GM21723 (cell line): ENCODE measurements at regions not wholly inside any gene's neighbourhood (a gene's known extent, or its start where the extent isn't known, plus 50 kb on each side); places are given as distances from the start of the nearest gene placed in this dataset.
"Not testable (repeated sequence)": the region's sequence is repeated elsewhere in the genome, so short reads cannot be mapped to it uniquely, and the experiment has no call there.

Experiments used
- ATAC-seq: cut with Tn5 transposase; IDR thresholded peaks from one replicate; pipeline ENCODE4 v1.9.1; 2021; ENCODE audit warnings: mild to moderate bottlenecking, moderate library complexity; ENCODE audit not compliant: unreplicated experiment

- no peak for ATAC-seq
These were observed 80.5 kb downstream of the ZIC3 start for GRCh38 chrX:137646472-137646871.

DNA sequence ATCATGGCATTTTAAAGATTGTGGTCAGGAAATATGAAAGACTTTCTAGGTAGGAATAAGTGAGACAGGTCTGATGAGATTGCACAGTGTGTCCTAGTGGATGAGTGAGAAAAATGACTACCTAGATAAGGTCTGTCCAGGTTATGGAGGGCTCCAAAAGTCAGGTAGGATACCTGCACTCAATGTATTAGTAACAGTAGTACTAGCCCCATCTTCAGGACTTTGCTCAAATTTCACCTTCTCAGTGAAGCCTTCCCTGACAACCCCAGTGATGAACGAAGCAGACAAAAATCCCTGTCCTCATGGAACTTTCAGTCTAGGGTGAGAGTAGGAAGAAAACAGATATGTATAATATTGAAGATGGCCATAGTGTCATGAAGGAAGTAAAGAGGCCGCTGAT is 85.7 kb downstream of the ZIC3 start:
- no peak for ATAC-seq

GRCh38 chrX:137652086-137652485 is 86.2 kb downstream of the ZIC3 start:
- no peak for ATAC-seq

DNA sequence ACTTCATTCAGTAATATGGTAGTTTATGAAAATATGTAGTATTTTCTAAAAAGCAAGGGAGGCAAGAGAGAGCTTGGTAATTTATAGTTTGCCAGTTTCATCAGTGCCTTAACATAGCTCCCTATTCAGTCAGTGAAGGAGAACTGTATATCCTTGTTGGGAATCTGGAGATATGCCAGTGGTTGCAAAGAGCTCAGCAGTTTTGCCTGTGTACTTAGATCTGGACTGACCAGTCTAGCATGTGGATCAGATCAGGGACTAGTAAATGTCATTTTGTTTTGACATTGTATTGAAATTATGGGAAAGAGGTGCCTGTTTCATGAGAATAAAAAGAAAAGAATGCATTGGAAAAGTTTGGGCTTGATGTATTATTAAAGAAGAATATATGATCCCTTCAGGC is 88.6 kb downstream of the ZIC3 start:
- ATAC-seq: no peak

DNA sequence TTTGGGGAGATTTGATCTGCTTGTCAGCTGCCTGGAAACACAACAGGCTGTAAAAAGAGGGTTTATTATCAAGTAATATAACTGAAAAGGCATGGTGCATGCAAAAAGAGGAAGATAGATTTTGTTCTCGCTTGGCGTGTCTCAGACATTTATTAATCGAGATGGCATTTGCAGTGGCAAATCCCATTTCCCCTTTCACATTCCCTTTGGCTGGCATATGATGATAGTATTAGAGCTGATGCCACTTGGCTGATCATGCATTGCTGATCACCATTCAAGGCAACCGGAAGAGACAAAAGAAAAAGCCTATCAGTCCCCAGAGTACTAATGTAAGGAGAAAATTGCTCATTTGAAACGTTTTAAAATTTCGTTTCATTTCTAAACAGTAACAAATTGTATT is 101.8 kb downstream of the ZIC3 start:
- no peak for ATAC-seq

DNA sequence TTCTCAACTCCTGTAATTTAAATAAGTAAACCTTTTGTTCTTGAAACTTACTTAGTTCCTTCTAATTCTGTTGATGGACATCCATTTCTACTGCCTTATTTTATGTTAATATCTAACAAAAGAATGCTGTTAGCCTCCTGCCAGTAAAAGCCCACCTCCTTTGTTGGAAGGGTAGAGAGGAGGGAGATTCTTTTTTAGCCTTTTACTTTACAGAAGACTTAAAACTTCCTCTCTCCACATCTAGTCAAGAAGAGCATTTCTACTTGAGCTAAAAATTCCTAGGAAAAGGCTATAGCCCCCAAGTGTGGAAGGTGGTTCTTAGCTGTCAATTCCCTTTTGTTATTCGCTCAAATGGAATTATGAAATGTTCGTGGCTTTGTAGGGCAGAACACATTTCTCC is 118.7 kb downstream of the ZIC3 start:
- no peak for ATAC-seq

DNA sequence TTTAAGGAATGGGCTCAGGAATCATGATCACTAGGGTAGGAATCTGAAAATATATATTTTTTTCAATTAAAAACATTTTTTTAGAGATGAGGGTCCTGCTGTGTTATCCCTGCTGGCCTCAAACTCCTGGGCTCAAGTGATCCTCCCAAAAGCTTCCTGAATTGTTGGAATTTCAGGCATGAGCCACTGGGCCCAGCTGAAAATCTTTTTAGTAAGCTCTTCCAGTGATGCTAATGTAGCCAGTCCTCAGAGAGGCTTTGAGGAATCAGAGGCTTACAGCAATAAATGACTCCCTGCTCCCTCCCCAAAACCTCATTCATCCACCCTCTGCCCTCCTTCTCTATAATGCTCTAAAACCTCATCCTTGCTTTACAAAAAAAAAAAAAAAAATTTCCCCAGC is 129.5 kb downstream of the ZIC3 start:
- no peak for ATAC-seq

DNA sequence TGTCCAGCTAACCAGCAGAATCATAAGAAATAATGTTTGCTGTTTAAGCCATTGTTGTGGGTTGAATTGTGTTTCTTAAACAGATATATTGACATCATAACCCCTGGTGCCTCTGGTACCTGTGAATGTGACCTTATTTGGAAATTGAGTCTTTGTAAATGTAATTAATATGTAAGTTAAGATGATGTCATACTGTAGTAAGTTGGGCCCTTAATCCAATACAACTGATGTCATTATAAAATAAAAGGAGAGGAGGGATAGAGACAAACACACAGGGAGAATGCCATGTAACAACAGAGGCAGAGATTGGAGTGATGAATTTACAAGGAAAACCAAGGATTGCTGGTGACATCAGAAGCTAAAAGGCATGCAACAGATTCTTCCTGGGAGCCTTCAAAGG is 141.4 kb downstream of the ZIC3 start:
- ATAC-seq: no peak

- no peak for ATAC-seq
These were observed 176.9 kb downstream of the ZIC3 start for GRCh38 chrX:137742846-137743245.

- ATAC-seq: no peak
These were observed 177.5 kb downstream of the ZIC3 start for GRCh38 chrX:137743414-137743813.

DNA sequence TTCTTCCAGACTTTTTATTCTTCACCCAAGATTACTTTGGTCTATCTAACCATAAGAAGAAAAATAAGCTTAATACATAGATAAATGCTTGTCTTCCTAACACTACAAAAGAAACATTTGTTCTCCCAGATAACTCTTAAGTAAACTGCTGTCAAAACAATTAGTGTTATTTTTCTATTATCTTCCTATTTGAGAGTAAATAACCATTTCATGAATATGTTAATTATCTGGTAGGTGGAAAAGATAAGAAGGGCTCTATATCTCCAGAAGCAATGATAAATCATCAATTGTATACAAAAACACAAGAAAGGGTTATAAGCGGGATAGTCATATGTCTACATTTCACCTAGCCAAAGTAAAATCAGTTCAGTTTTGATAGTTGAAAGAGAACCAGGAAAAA is 180.4 kb downstream of the ZIC3 start:
- ATAC-seq: no peak

DNA sequence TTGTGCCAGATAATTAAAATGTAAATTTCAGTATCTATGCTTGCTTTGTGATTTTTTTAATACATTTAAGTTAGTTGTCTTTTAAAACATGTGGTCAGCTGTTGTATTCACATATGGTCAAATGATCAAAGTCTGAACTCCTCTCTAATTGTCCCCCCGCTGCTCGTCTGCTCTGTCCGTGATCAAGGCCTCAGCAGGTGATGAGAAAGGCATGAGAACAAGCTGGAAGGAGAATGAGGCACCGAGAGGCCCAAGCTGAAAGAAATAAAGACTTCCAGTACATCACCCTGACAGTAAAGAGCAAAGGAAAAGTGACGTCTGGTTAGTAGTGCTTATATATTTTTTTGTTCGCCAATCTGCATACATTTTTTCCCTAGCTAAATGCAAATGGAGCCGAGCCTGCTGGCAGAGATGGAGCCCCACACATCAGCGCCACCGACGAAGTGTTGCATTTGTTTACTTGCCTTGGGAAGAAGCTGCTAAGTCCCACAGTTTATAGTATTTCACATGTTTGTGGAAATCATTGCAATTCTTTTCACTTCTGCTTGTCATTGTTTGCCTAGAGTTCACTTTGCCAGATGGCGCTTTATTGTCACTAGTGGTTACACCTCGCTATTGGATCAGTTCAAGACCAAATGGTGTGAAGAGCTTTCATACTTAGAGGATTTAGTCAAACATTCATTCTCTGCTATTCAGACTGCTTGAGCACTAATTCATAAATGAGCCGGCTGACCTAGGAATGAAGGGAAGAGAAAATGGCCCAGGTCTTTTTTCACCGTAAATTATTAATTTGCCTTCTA is 181.5 kb downstream of the ZIC3 start:
- no peak for ATAC-seq

DNA sequence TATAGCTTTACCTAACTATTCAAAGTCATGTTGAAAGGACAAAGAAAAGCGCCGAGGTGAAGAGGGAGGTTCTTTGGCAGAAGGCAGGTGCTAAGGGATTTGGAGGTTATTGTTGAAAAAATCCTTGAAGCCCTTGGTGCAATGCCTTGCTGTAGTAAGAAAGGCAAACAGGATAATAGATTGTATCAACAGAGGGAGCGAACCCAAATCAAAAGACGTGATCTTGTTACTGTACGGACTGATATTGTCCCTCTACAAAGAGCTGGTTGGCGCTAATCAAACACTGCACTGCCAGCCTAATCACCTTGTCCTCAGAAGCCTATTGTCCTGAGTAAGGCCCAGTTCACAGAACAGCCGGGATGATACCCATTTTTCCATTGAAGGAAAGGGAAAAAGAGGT is 182.9 kb downstream of the ZIC3 start:
- no peak for ATAC-seq

GRCh38 chrX:137749246-137749645 is 183.3 kb downstream of the ZIC3 start:
- no peak for ATAC-seq

- ATAC-seq: no peak
These were observed 205.6 kb downstream of the ZIC3 start for GRCh38 chrX:137771537-137771936.

DNA sequence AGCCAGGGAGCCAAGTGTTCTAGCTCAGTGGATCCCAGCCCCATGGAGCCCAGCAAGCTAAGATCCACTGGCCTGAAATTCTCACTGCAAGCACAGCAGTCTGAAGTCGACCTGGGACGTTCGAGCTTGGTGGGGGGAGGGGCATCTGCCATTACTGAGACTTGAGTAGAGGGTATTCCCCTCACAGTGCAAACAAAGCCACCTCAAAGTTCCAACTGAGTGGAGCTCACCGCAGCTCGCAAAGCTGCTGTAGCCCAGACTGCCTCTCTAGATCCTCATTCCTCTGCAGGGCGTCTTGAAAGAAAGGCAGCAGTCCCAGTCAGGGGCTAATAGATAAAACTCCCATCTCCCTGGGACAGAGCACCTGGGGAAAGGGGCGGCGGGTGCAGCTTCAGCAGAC is 226.3 kb downstream of the ZIC3 start:
- no peak for ATAC-seq

GRCh38 chrX:137797926-137798325 is 232.0 kb downstream of the ZIC3 start:
- not testable (repeated sequence) for ATAC-seq

- no peak for ATAC-seq
These were observed 257.3 kb downstream of the ZIC3 start for GRCh38 chrX:137823257-137823656.

GRCh38 chrX:137847376-137847775 is 281.4 kb downstream of the ZIC3 start:
- ATAC-seq: no peak

DNA sequence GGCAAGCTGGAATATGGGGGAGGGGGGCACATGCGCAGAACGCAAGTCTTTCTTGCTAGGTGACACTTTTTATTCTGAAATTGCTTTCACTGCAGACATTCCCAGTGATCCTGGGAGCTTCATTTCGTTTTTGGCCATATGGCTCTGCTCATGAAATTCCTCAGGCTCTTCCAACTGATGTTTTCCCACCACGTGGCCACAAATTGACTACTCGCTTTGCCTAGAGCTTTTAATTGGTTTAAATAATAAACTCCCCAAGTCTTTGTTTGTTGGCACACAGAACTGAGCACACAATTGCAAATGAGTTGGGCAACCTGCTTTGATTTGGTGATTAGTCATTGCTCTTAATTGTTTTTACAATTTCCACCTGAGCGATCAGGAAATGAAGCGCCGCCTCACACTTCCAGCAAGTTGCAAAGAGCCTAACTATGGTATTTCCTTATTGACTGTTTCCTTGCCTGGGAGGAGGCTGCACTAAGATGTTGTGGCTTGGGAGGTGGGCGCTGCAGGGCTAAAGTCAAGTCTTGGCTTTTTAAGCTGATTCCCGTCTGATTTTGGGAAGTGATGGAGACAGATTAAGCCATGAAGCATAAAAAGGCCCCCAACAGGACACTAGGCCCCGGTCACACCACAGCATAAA is 282.5 kb downstream of the ZIC3 start:
- no peak for ATAC-seq

- no peak for ATAC-seq
These were observed 286.6 kb downstream of the ZIC3 start for GRCh38 chrX:137852502-137852901.

DNA sequence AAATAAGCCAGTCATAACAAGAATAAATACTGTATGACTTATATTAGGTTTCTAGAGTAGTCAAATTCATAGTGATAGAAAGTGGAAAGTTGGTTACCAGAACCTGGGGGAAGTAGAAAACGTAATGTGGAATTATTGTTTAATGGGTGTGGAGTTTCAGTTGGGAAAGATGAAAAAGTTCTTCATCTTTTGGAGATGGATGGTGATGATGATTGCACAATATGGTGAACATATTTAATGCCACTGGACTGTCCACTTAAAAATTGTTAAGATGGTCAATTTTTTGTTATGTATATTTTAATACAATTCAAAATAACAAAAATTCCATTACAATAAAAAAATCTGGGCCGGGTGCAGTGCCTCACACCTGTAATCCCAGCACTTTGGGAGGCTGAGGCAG is 289.6 kb downstream of the ZIC3 start:
- ATAC-seq: no peak

DNA sequence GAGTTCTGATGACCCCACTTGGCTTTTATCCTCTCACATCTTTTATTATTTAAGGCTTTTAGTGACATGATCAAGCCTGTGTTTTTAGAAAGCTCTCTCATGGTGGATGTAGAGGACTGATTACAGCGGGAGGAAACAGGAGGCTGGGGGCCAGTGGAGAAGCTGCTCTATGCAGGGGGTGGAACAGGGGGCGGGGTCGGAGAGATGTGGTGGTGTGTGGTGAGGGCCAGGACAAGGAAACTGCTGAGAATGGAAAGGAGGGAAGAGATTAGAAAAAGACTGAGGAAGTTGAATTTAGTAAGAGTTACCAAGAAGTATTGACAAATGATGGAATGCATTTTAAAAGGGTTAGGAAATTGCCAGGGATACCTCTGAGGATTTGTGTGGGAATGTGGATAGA is 292.2 kb downstream of the ZIC3 start:
- ATAC-seq: no peak
